HG02981 (cell line): ENCODE measurements at regions not wholly inside any gene's neighbourhood (a gene's known extent, or its start where the extent isn't known, plus 50 kb on each side); places are given as distances from the start of the nearest gene placed in this dataset.
"Not testable (repeated sequence)": the region's sequence is repeated elsewhere in the genome, so short reads cannot be mapped to it uniquely, and the experiment has no call there.

Experiments used
- ATAC-seq: cut with Tn5 transposase; IDR thresholded peaks from one replicate; pipeline ENCODE4 v1.9.1; 2021; ENCODE audit warnings: mild to moderate bottlenecking, moderate library complexity; ENCODE audit not compliant: unreplicated experiment

GRCh38 chr10:5576780-5577624, 52.2 kb downstream of the CALML3 start:
- ATAC-seq: no peak

GRCh38 chr10:5580038-5580428, 55.3 kb downstream of the CALML3 start:
- ATAC-seq: not testable (repeated sequence)

- peak; percentile 52 for ATAC-seq
Observed at GRCh38 chr10:5581670-5582566, 57.2 kb downstream of the CALML3 start.

- no peak for ATAC-seq
Observed at GRCh38 chr10:5582736-5583135, 58.0 kb downstream of the CALML3 start.

- peak; percentile 51 for ATAC-seq
Observed at GRCh38 chr10:5583525-5584175, 58.9 kb downstream of the CALML3 start.

- no peak for ATAC-seq
Observed at GRCh38 chr10:5584895-5585516, 60.2 kb downstream of the CALML3 start.

GRCh38 chr10:5585517-5586206, 60.9 kb downstream of the CALML3 start:
- ATAC-seq: no peak

GRCh38 chr10:5587151-5588079, 62.7 kb downstream of the CALML3 start:
- no peak for ATAC-seq

- ATAC-seq: no peak
Observed at GRCh38 chr10:5588080-5588453, 63.3 kb downstream of the CALML3 start.

GRCh38 chr10:5588603-5589002, 63.8 kb downstream of the CALML3 start:
- no peak for ATAC-seq
